Choroid plexus epithelial cell (primary cell): ENCODE measurements at regions not wholly inside any gene's neighbourhood (a gene's known extent, or its start where the extent isn't known, plus 50 kb on each side); places are given as distances from the start of the nearest gene placed in this dataset.

Experiments
- DNase-seq: peaks from one replicate; pipeline ENCODE4 v3.0.0-alpha.2; 2010; ENCODE audit warnings: low read depth
- H3K4me3 ChIP-seq: 2 replicates; pipeline ENCODE4 v1.5.1; 2011; ENCODE audit warnings: low read depth, mild to moderate bottlenecking, control low read depth, low read length, moderate library complexity
- TF ChIP-seq, protein P1 (sequence below): conservative IDR thresholded peaks from 2 replicates; pipeline ENCODE4 v1.5.1; 2011; ENCODE audit warnings: low read depth, mild to moderate bottlenecking, control low read depth, inconsistent platforms, low read length, moderate library complexity

DNA sequence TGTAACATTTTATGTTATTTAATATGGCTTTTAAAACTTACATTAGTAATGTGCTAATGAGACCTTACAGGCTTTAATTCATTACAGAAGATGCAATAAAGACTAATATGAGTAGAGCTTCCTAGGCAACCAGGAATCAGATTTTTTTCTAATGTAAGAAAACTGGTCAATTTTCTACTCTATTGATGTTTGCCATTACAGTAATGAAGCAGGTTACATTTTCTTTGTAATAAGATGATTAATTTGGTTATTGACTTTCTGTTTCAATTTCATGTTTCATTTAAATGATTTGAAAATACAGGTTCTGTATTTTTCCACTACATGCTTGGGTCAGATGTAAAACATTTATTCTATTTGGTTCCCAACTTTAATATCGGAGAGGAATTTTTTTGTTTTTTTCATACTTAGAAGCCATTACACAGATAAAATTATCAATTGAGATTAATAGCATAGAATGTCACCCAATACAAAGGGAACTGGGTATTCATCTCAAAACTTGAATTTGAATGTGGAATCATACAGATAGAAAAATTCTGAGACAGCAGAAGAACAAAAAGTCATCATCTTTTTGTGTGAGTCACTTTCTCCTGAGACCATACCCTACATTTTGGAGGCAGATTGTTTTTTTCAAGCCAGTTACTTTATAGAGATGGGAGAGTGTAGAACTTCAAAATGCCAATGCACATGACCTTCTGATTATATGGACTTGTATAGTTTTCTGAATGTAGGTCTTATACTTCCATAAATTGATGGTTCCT is 133.6 kb upstream of the HMHB1 start:
- TF ChIP-seq, protein P1, sequence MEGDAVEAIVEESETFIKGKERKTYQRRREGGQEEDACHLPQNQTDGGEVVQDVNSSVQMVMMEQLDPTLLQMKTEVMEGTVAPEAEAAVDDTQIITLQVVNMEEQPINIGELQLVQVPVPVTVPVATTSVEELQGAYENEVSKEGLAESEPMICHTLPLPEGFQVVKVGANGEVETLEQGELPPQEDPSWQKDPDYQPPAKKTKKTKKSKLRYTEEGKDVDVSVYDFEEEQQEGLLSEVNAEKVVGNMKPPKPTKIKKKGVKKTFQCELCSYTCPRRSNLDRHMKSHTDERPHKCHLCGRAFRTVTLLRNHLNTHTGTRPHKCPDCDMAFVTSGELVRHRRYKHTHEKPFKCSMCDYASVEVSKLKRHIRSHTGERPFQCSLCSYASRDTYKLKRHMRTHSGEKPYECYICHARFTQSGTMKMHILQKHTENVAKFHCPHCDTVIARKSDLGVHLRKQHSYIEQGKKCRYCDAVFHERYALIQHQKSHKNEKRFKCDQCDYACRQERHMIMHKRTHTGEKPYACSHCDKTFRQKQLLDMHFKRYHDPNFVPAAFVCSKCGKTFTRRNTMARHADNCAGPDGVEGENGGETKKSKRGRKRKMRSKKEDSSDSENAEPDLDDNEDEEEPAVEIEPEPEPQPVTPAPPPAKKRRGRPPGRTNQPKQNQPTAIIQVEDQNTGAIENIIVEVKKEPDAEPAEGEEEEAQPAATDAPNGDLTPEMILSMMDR: no peak

GRCh38 chr5:143677403-143677802 is 134.6 kb upstream of the HMHB1 start:
- TF ChIP-seq, protein P1: no peak
- no peak for DNase-seq
- H3K4me3 ChIP-seq: no peak overlapping the region

More for the DNA sequence above, 133.6 kb upstream of the HMHB1 start:
- DNase-seq: no peak
- no peak overlapping the region for H3K4me3 ChIP-seq

- DNase-seq: no peak
- no peak overlapping the region for H3K4me3 ChIP-seq
- TF ChIP-seq, protein P1: no peak
These were observed 135.2 kb upstream of the HMHB1 start for GRCh38 chr5:143676802-143677201.

- H3K4me3 ChIP-seq: no peak overlapping the region
- DNase-seq: no peak
- TF ChIP-seq, protein P1: no peak
These were observed 137.5 kb upstream of the HMHB1 start for GRCh38 chr5:143674469-143674786.

- no peak overlapping the region for H3K4me3 ChIP-seq
- no peak for DNase-seq
- TF ChIP-seq, protein P1: no peak
These were observed 138.1 kb upstream of the HMHB1 start for GRCh38 chr5:143673676-143674468.

GRCh38 chr5:143672806-143673205 is 139.2 kb upstream of the HMHB1 start:
- TF ChIP-seq, protein P1: no peak

More at GRCh38 chr5:143672806-143673205, 139.2 kb upstream of the HMHB1 start:
- H3K4me3 ChIP-seq: no peak overlapping the region
- no peak for DNase-seq
